H1 (cell line): ENCODE measurements at regions not wholly inside any gene's neighbourhood (a gene's known extent, or its start where the extent isn't known, plus 50 kb on each side); places are given as distances from the start of the nearest gene placed in this dataset.

Experiments used
- SP2 ChIP-seq: IDR thresholded peaks from 2 replicates; pipeline ENCODE4 v1.6.1; 2012; ENCODE audit warnings: mild to moderate bottlenecking, low read length, inconsistent platforms
- TBP ChIP-seq: IDR thresholded peaks from 2 replicates; pipeline ENCODE4 v1.6.1; 2011; ENCODE audit warnings: low read depth, low read length, improper control_type of control experiment
- TCF12 ChIP-seq: IDR thresholded peaks from 2 replicates; pipeline ENCODE4 v1.6.1; 2011; ENCODE audit warnings: low read depth, mild to moderate bottlenecking, low read length

DNA sequence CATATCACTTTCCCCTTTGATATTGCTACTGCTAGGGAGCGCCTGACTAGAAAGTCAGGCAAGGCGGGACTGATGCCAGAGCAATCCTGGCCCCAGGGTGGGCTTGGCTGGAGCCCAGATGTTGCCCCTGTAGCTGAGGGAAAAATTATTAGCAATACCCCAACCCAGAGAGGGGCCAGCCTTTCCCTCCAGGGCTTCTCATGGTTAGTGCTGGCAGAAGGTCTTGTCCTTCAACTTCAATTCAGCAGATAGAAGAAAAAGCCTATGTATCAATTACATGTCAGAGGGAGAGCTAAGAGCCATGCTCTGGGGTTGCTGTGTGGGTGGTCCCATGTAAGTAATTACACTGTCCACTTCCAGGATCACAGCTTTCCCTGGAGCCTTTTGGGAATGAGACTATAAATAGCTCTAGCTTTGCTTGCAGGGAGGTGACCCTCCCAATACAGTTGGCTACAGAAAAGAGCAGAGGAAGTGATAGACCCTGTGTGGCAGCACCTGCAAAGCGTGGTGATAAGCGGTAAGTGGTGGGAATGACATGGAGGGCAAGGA lies 579.1 kb downstream of the CCSER2 start (continued):
- TF ChIP-seq TCF12 (no peak), TBP (no peak), SP2 (no peak)
- TF ChIP-seq, all 59 proteins: peak for 0
